AG08395 (cell line): ENCODE measurements at regions not wholly inside any gene's neighbourhood (a gene's known extent, or its start where the extent isn't known, plus 50 kb on each side); places are given as distances from the start of the nearest gene placed in this dataset.

Experiments
- DNase-seq: peaks from one replicate; pipeline ENCODE4 v3.0.0; 2012; ENCODE audit warnings: mixed read lengths, low spot score

DNA sequence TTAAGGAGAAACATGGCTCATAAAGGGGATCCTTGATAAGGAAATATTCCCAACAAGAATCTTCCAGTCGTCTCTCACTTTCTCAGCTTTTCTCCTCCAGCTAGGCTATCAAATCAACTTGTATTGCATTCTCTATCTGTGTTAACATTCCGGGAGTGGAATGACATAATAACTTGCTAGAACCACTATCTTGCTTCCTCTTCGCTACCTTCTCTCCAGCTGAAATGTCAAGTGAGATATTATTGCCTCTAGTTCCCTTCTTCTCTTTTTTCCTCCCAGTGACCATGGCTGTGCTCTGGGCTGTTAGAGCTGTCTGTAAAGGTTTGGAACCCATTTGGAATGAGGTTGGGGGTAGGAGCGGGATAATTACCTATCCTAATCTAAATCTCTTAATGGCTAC, 1329.5 kb upstream of the WWC1 start:
- no peak for DNase-seq

- no peak for DNase-seq
Observed at GRCh38 chr5:166962461-166962860, 1329.0 kb upstream of the WWC1 start.

GRCh38 chr5:166963596-166963995, 1327.8 kb upstream of the WWC1 start:
- no peak for DNase-seq

DNA sequence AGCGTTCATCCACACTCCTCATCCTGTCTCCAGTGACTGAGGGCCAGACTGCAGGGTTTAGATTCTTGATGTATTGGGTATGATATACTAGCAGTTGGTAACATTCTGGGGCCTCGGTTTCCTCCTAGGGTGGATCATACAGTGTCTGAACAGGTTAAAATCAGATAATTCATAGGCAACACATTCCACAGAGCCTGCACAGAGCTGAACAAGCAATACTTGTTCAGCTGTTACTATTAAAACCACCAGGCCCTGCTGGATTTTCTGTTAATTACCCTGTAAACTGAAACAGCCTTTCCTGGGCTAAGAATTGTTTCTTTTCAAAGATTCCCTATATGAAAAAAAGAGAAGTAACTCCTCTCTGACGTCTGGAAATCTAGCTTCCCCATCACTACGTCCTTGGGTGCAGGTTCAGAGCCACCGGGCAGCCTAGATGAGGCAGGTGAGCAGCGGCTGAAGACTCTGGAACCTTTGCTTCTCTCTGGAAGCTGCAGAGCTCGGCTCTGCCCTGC, 1313.5 kb upstream of the WWC1 start:
- no peak for DNase-seq

GRCh38 chr5:166979307-166979895, 1312.0 kb upstream of the WWC1 start:
- DNase-seq = no peak

DNA sequence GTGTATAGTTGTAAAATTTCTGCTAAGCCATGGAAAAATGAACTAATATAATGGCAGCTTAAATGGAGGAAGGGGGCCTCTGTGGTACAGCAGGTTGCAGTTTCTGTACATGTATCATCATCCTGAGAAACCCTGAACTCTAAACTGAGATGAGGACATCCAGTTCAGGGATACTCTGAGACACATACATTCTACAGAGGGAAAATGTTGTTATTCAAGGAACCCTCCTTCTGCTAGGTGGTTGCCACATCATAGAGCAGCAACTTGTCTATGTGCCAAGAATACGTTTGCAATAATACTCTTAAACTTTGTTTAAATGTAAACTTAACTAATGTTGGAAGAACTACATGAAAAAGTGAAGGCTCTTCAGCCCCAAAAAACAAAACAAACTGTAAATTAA, 1310.8 kb upstream of the WWC1 start:
- DNase-seq = no peak

DNA sequence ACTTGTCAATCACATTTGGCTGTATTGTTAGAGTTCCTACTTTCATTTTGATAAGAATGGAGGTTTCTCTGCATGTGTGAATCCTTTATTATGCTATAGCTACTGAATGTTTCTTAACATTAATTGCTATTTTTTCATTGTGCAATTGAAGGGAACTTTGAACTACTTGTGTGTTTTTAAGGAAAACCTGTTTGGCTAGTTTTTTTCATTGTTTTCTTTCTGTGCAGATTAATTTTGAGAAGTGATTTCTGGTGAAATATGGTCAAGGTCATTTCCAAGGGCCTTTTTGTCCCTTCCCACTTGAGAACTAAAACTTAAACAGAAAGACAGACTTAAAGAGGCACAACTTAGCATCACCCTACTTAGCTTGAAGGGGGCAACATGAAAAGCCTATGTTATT, 1309.2 kb upstream of the WWC1 start:
- no peak for DNase-seq

GRCh38 chr5:166991601-166992000, 1299.8 kb upstream of the WWC1 start:
- DNase-seq = no peak

GRCh38 chr5:166992108-166992507, 1299.3 kb upstream of the WWC1 start:
- no peak for DNase-seq

GRCh38 chr5:166992874-166993722, 1298.3 kb upstream of the WWC1 start:
- no peak for DNase-seq

- DNase-seq = no peak
Observed at GRCh38 chr5:166994226-166994625, 1297.2 kb upstream of the WWC1 start.

DNA sequence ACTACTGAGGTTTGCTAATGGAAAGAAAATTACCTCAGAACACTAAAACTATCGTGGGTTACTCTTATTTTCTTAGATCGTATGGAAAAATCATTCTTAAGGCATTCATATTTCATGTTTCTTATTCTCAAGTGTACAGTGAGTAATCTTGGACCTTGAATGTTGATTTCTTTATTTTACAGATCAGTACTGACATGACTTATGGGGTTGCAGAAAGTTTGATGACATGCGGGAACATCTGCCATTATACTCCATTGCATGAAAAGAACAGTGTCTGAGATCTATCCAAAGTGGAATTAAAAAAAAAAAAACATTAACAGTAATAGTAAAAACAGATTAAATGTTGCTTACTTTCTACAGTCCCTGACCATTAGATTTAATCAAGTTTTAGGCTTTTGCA, 1290.2 kb upstream of the WWC1 start:
- no peak for DNase-seq

GRCh38 chr5:167008705-167009104, 1282.7 kb upstream of the WWC1 start:
- no peak for DNase-seq

DNA sequence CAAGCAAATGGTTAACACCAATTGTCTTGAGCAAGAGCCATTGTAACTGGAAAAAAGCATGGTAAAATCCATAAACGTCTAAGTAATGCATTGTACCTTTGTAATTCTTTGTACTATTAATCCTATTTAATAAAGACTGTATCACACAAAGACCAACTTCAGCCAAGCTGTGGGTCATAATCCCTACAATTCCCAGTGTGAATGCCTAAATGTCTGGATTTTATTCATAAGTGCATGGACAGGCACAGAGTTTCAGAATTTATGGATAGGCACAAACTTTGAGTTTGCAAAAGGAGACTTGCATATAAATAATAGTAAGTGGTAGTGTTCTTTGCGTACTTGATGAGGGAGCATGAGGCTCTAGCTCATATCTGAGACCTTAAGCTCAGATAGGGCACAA, 1280.2 kb upstream of the WWC1 start:
- no peak for DNase-seq

DNA sequence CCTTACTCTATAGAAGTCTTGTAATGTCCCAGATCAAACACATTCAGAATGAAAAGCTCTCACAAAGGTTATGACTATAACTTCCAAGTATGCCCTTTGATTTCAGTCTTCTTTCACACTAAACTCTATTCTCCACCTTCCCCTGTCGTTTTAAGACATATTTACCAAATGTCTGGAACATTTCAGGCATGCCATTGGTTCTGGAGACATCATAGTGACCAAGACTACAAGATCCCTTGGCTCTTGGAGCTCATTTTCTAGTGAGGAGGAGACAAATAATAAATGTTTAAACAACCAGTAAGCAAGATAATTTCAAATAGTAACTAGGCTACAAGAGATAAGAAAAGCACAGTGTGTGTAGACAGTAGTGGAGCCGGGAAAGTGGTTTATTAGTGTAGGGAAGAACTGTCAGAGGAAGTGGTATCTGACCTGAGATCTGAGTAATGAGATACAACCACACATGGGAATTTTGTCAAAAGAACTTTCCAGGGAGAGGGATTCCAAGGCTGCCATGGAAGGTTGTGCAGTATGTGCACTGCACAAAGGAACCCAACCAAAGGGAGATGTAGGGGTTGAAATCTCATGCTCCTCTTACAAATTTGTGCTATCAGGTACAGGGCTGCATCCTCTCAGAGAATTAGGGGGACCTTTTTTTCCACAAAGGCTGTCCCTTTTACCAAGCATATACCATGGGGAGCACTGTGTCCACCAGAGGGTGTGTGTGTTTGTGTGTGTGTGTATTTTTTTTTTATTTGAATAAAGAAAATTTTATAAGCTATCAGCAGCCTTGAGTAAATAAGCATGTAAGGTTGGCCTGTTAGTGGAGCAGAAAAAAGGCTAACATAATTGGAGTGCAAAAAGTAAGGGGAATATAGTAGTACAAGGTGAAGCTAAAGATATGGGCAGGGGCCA, 1279.1 kb upstream of the WWC1 start:
- DNase-seq = no peak

- no peak for DNase-seq
Observed at GRCh38 chr5:167014401-167015056, 1276.9 kb upstream of the WWC1 start.

- no peak for DNase-seq
Observed at GRCh38 chr5:167020418-167020817, 1271.0 kb upstream of the WWC1 start.

GRCh38 chr5:167029488-167029887, 1262.0 kb upstream of the WWC1 start:
- DNase-seq = no peak

GRCh38 chr5:167030500-167031120, 1260.8 kb upstream of the WWC1 start:
- no peak for DNase-seq

DNA sequence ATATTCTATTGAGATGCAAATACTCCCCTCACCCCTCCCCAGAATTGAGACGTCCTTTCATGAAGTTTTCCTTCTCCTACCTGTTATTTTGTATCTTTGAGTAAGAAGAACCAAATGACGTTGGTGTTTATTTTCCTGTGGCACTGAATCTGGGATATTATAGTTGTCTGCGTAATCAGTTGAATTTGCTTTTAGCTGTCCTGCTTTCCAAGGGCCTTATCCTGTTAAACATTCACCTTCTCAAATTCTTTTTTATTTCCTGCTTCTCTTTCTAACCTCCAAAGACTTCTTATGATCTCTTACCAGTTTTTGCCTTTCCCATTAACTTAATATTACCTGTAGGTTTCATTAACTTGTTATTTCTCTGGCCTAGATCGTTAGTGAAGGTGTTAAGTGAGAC, 1254.9 kb upstream of the WWC1 start:
- no peak for DNase-seq

- DNase-seq = peak; percentile 8
Observed at GRCh38 chr5:167049043-167049663, 1242.3 kb upstream of the WWC1 start.
